ENCODE measurements at regions not wholly inside any gene's neighbourhood (a gene's known extent, or its start where the extent isn't known, plus 50 kb on each side); places are given as distances from the start of the nearest gene placed in this dataset.

DNA sequence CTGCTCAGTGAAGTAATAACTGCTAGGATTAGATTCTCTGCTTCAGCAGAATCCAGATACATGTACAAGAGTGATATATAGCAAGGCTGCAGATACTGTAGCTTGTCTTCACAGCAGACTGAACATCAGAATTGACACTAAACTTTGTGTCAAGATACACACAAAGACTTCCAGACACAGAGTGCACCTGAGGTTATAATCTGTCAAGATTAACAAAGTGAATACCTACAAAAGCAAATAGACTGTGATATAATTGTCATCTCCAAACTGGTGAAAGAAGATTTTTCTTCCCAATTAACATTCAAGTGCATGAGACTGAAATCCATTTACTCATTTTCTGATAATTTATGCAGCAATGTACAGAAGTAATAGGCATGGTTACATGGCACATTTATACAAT, 2266.5 kb upstream of the WWC1 start:
- no peak for TF ChIP-seq CTCF (IDR thresholded peaks at IDR 0.05; ENCODE audit: borderline replicate concordance, insufficient read depth, low read depth, low read length)
- H3K4me3 ChIP-seq (ENCODE audit: low read depth, low read length) = no peak overlapping the region

DNA sequence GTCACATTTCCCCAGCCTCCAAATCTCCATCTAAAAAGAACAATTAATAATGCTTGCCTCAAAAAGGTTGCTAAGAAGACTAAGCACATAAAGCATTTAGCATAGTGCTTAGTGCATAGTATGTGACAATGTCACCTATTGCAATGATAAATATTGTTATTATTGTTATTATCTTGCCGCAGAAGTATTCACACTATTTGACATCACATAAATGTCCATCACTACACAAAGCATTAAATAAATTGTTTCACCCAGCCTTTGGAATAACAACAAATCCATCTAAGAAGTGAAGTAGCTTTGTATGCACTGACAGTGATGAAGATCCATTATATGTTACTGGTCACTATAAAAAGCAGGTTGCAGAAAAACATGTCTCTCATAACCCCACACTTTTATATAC, 2263.9 kb upstream of the WWC1 start:
- no peak overlapping the region for H3K4me3 ChIP-seq (ENCODE audit: low read depth, low read length)
- TF ChIP-seq CTCF (IDR thresholded peaks at IDR 0.05; ENCODE audit: borderline replicate concordance, insufficient read depth, low read depth, low read length) = no peak

- no peak overlapping the region for H3K4me3 ChIP-seq (ENCODE audit: low read depth, low read length)
- TF ChIP-seq CTCF (IDR thresholded peaks at IDR 0.05; ENCODE audit: borderline replicate concordance, insufficient read depth, low read depth, low read length) = no peak
Measured at GRCh38 chr5:166031926-166032325, 2259.5 kb upstream of the WWC1 start.

DNA sequence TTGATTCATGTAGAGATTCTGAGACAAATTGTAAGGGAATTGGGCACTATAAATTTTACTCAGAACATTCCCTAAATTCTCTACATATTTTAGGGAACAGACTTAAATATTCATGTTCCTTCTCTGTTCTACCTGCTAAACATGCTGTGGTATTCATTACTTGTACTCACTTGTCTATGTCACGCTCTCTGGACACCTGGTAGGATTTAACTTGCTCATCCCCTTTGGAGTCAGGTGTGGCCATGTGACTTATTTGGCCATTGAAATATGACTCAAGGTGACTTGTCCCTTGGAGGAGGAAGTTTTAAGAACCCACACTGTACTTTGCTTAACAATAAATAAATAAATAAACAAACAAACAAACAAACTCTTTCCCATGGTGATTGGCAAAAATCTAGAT, 2258.8 kb upstream of the WWC1 start:
- TF ChIP-seq CTCF (IDR thresholded peaks at IDR 0.05; ENCODE audit: borderline replicate concordance, insufficient read depth, low read depth, low read length) = no peak
- no peak overlapping the region for H3K4me3 ChIP-seq (ENCODE audit: low read depth, low read length)

DNA sequence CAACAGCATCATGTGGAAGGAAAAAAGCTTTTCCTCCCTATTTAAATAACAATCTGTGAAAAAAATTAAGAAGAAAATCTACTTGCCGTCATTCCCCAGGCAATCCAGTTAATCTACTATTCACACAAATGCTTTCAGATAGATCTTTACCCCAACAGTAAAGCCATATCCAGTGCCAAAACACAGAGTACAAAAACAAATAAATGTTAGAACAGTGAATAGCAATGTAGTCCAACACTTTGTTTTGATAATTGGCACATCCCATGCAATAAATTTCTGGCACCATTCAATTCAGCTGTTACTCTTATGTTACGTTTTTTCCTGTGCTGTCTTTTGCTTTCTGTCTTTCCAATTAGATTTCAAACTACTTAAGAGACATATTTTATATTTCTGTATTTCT, 2245.5 kb upstream of the WWC1 start:
- H3K4me3 ChIP-seq (ENCODE audit: low read depth, low read length) = no peak overlapping the region
- TF ChIP-seq CTCF (IDR thresholded peaks at IDR 0.05; ENCODE audit: borderline replicate concordance, insufficient read depth, low read depth, low read length) = no peak

DNA sequence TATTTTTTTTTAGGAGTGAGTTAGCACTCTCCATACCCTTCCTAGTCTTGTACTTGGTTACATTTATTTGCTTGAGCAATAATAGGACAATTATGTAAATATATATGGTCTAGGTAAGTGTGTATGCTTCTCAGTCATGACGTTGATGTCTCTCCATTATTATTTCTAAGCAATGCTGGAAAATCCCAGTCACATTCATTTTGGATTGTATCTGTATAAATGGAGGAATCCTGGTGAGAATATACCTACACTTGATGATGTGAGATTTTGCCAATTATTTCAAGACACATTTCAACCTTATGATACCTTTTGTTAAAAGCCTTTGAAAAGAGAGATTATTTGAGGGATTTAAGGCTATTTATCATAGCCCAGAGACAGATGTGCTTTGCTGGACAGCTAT, 2244.5 kb upstream of the WWC1 start:
- no peak for TF ChIP-seq CTCF (IDR thresholded peaks at IDR 0.05; ENCODE audit: borderline replicate concordance, insufficient read depth, low read depth, low read length)
- no peak overlapping the region for H3K4me3 ChIP-seq (ENCODE audit: low read depth, low read length)

DNA sequence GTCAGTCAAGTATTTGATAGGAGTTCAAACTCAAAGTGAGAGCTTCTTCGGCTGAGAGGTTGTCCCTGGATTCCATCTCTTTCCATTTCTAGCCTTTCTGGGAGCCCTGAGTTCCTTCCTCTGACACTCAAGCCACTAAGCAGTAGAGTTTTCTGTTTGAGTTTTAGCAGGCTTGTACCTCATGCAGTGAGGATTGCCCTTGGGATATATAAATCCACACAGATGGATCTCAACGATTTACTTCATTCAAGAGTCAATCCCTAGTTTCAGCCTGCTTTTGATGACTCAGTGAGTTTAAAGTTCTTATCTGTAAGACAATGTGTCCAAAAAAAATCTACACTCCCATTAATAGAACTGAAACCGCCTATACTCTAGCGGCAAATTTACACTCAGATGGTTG, 2240.9 kb upstream of the WWC1 start:
- no peak overlapping the region for H3K4me3 ChIP-seq (ENCODE audit: low read depth, low read length)
- no peak for TF ChIP-seq CTCF (IDR thresholded peaks at IDR 0.05; ENCODE audit: borderline replicate concordance, insufficient read depth, low read depth, low read length)

Measured in GM12875 (cell line).